Peyer's patch (tissue), 4 donors: ENCODE measurements at regions not wholly inside any gene's neighbourhood (a gene's known extent, or its start where the extent isn't known, plus 50 kb on each side); places are given as distances from the start of the nearest gene placed in this dataset.

Experiments
- DNase-seq, 3 donors: peaks; one replicate each; pipeline ENCODE4 v3.0.0-alpha.2; 2017 to 2019
- H3K27ac ChIP-seq, 4 donors: fragments of 200-600 bp; sonication (generic); one replicate each; pipeline ENCODE4 v1.5.1; 2016 to 2019
- H3K27me3 ChIP-seq, 2 donors: fragments of 200-600 bp; sonication (generic); one replicate each; pipeline ENCODE4 v1.5.1; 2019
- H3K36me3 ChIP-seq, 3 donors: fragments of 200-600 bp; sonication (generic); one replicate each; pipeline ENCODE4 v1.5.1; 2016 to 2019
- H3K4me1 ChIP-seq, 4 donors: fragments of 200-600 bp; sonication (generic); one replicate each; pipeline ENCODE4 v1.5.1; 2016 to 2019
- H3K4me3 ChIP-seq, 4 donors: fragments of 200-600 bp; sonication (generic); 1 replicate in 3 of 4; 2 replicates in 1 of 4; pipeline ENCODE4 v1.5.1; 2016 to 2019; ENCODE audit warnings: mild to moderate bottlenecking in 1 of 4
- H3K9me3 ChIP-seq, 4 donors: fragments of 200-600 bp; sonication (generic); one replicate each; pipeline ENCODE4 v1.5.1; 2016 to 2019; ENCODE audit warnings: mild to moderate bottlenecking in 1 of 4
- POLR2A ChIP-seq, 2 donors: fragments of 450-650 bp; IDR thresholded peaks; one replicate each; pipeline ENCODE4 v1.5.1; 2017; ENCODE audit warnings: antibody characterized with exemption in 2 of 2, mild to moderate bottlenecking in 2 of 2, moderate library complexity in 2 of 2
- TF ChIP-seq, protein P1 (sequence below), 6 experiments: fragments of 450-650 bp in 4 of 6; fragments of 200-600 bp in 2 of 6; sonication (generic) in 1 of 6; IDR thresholded peaks; one replicate each; pipeline ENCODE4 v1.5.1; 2017 to 2019; ENCODE audit warnings: antibody characterized with exemption in 6 of 6, mild to moderate bottlenecking in 3 of 6, moderate library complexity in 1 of 6

DNA sequence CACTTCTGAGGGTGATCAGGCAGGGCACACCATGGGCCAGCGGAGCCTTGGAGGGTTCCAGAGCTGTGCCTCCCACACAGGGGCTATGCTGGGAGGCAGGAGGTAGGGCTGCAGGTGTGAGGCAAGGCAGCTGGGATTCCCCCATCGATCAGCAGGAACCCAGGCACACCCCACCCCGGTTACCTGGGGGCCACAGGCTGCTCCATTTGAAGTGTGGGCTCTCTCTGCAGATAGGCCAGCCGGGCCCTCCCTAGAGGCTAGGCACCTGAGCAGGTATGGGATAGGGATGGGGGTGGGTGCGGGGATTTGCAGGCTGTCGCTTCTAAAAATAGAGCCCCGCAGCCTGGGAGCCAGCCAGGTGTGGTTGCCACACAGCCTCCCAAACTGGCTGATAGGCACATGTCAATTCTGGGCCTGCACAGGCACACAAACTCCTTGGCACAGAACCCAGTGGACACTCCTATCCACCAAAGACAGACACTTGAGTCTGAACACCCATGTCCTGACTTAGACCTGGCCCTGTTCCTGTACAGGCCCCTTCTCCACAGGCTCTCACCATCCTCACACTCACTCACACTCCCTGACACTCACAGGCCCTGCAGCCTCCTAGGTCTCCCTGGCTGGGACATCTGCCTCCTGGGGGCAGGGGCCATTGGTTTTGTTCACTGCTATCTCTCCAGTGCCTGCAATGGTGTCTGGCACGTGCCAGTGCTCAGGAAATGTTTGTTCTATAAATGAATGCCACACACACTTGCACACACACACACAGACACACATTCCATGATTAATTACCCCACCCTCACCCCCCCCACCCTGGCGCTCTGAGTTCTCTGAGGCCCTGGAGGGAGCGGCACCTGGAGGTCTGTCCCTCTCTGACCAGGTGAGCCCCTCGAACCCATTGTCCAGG, 73.4 kb downstream of the ZFP36L2 start:
- DNase-seq: no peak
- Histone ChIP-seq H3K36me3 (no peaks in the 10 kb centered on the region), H3K27ac (peak overlapping the region in 1 of 4 donors; percentile 3), H3K4me1 (peaks cover 4 to 22% (median 10%) of the 10 kb centered on the region in 4 donors), H3K9me3 (no peaks in the 10 kb centered on the region), H3K27me3 (no peaks in the 10 kb centered on the region), H3K4me3 (no peak overlapping the region)
- TF ChIP-seq, protein P1, sequence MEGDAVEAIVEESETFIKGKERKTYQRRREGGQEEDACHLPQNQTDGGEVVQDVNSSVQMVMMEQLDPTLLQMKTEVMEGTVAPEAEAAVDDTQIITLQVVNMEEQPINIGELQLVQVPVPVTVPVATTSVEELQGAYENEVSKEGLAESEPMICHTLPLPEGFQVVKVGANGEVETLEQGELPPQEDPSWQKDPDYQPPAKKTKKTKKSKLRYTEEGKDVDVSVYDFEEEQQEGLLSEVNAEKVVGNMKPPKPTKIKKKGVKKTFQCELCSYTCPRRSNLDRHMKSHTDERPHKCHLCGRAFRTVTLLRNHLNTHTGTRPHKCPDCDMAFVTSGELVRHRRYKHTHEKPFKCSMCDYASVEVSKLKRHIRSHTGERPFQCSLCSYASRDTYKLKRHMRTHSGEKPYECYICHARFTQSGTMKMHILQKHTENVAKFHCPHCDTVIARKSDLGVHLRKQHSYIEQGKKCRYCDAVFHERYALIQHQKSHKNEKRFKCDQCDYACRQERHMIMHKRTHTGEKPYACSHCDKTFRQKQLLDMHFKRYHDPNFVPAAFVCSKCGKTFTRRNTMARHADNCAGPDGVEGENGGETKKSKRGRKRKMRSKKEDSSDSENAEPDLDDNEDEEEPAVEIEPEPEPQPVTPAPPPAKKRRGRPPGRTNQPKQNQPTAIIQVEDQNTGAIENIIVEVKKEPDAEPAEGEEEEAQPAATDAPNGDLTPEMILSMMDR (IDR thresholded peaks at IDR 0.05): no peak
- no peak for TF ChIP-seq POLR2A (IDR thresholded peaks at IDR 0.05)

DNA sequence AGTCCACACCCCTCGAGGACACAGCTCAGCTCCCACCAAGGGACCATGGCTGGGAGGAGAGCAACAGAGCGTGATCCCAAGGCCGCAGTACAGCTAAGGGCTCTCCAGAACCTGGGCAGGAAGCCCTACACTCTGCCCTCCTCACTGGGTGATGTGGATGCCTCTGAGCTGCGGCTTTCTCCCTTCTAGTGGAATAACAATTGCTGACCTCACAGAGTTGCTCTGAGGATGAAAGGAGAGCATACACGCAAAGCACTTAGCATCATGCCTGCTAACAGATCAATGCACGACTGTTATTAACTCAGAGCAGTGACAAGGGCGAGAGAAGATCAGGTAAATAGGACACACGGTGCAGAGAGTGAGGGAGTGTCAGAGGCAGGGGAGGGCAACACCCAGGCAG, 74.2 kb downstream of the ZFP36L2 start:
- Histone ChIP-seq H3K9me3 (no peaks in the 10 kb centered on the region), H3K27ac (no peak overlapping the region), H3K36me3 (no peaks in the 10 kb centered on the region), H3K27me3 (no peaks in the 10 kb centered on the region), H3K4me3 (no peak overlapping the region), H3K4me1 (peaks cover 0 to 14% (median 6%) of the 10 kb centered on the region in 4 donors)
- DNase-seq: no peak
- no peak for TF ChIP-seq POLR2A (IDR thresholded peaks at IDR 0.05)
- TF ChIP-seq, protein P1 (IDR thresholded peaks at IDR 0.05): no peak

DNA sequence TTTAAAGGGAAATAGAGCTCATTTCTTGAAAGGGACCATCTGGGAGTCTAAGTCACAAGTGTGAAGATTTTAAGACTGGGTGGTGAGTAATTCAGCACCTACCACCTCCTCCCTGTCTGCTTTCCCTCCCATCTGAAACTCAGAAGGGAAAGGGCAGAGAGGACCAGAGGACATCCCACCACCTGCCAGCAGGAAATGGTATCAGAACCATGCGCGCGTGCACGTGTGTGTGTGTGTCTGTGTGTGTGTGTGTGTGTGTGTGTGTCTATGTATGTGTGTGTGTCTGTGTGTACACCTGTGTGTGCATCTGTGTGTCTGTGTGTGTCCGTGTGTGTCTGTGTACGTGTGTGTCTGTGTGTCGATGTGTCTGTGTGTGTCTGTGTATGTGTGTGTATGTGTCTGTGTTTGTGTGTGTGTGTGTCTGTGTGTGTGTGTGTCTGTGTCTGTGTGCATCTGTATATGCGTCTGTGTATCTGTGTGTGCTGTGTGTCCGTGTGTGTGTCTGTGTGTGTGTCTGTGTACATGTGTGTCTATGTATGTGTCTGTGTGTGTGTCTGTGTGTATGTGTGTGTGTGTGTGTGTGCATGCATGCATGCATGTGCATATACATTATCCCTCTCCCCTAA, 76.8 kb downstream of the ZFP36L2 start:
- Histone ChIP-seq H3K36me3 (no peaks in the 10 kb centered on the region), H3K27me3 (no peaks in the 10 kb centered on the region), H3K4me3 (no peak overlapping the region), H3K27ac (peak overlapping the region in 1 of 4 donors; percentile 1), H3K9me3 (no peaks in the 10 kb centered on the region), H3K4me1 (peaks cover 0 to 14% (median 0%) of the 10 kb centered on the region in 4 donors)
- TF ChIP-seq POLR2A (IDR thresholded peaks at IDR 0.05): no peak
- TF ChIP-seq, protein P1 (IDR thresholded peaks at IDR 0.05): no peak
- DNase-seq: no peak

DNA sequence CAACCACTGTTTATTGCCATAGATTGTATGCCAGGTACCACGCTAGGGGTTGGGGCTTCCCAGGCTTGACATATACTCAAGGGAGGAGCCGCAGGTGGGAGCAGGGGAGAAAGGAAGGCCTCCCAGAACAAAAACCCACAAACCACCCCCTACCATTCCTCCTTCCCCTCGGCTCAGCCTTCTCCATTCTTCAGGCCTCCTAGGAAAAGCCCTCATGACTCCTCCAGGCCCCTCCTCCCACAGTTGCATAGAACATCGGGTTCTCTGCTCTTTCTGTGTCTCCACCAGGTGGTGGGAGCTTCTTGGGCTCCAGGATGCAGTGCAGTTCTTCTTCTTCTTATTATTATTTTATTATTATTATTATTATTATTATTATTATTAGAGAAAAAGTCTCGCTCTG, 80.3 kb downstream of the ZFP36L2 start:
- no peaks in the 10 kb centered on the region for H3K4me1 ChIP-seq
- H3K27me3 ChIP-seq: no peaks in the 10 kb centered on the region
- TF ChIP-seq, protein P1 (IDR thresholded peaks at IDR 0.05): no peak
- no peak for TF ChIP-seq POLR2A (IDR thresholded peaks at IDR 0.05)
- H3K4me3 ChIP-seq: no peak overlapping the region
- H3K9me3 ChIP-seq: no peaks in the 10 kb centered on the region
- no peaks in the 10 kb centered on the region for H3K36me3 ChIP-seq
- H3K27ac ChIP-seq: no peak overlapping the region
- DNase-seq: no peak

DNA sequence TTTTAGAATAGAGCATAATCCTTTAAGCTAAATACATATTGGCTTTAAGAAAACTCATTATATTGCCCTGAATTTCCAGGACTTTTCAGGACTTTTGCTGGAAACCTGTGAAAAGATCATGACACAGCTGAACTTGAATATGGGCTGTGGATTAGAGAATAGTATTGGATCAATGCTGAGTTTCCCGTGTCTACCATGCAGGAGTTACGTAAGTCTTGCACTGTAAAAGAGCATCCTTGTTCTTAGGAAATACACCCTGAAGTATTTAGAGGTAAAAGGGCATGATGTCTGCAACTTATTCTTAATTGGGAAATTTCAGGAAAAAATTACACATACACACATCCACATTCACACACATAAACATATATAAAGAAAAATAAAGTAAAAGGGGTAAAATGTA, 82.1 kb downstream of the ZFP36L2 start:
- DNase-seq: no peak
- Histone ChIP-seq H3K27me3 (no peaks in the 10 kb centered on the region), H3K4me1 (peaks cover 0 to 10% (median 0%) of the 10 kb centered on the region in 4 donors), H3K36me3 (no peaks in the 10 kb centered on the region), H3K9me3 (no peaks in the 10 kb centered on the region), H3K4me3 (no peak overlapping the region), H3K27ac (no peak overlapping the region)
- TF ChIP-seq, protein P1 (IDR thresholded peaks at IDR 0.05): no peak
- no peak for TF ChIP-seq POLR2A (IDR thresholded peaks at IDR 0.05)
